Nephron (organoid): ENCODE measurements at regions not wholly inside any gene's neighbourhood (a gene's known extent, or its start where the extent isn't known, plus 50 kb on each side); places are given as distances from the start of the nearest gene placed in this dataset.
A peak's percentile ranks its signal among the peaks of the same experiment; 100 is the strongest.

Experiments used
- H3K27ac Mint-ChIP-seq, 3 experiments: 2 replicates each; pipeline ENCODE4 v1.8.0; 2020; ENCODE audit warnings: mixed read lengths in 3 of 3, mild to moderate bottlenecking in 2 of 3, moderate library complexity in 1 of 3
- H3K27me3 Mint-ChIP-seq: 2 replicates; pipeline ENCODE4 v1.8.0; 2021; ENCODE audit warnings: low read depth, mild to moderate bottlenecking, moderate library complexity, mixed read lengths
- H3K36me3 Mint-ChIP-seq: 2 replicates; pipeline ENCODE4 v1.8.0; 2020; ENCODE audit warnings: low read depth, mixed read lengths
- H3K4me1 Mint-ChIP-seq: 2 replicates; pipeline ENCODE4 v1.8.0; 2020; ENCODE audit warnings: mixed read lengths
- H3K4me3 Mint-ChIP-seq, 3 experiments: 2 replicates each; pipeline ENCODE4 v1.8.0; 2020; ENCODE audit warnings: mild to moderate bottlenecking in 3 of 3, mixed read lengths in 3 of 3, moderate library complexity in 2 of 3
- H3K9me3 Mint-ChIP-seq: 2 replicates; pipeline ENCODE4 v1.8.0; 2020; ENCODE audit warnings: mixed read lengths
- TF ChIP-seq, protein P1 (sequence below), 3 experiments: fragments of 200-600 bp; sonication (generic); IDR thresholded peaks; one replicate each; pipeline ENCODE4 v1.5.0; 2021; ENCODE audit warnings: antibody characterized with exemption in 3 of 3; ENCODE audit not compliant: unreplicated experiment in 3 of 3

DNA sequence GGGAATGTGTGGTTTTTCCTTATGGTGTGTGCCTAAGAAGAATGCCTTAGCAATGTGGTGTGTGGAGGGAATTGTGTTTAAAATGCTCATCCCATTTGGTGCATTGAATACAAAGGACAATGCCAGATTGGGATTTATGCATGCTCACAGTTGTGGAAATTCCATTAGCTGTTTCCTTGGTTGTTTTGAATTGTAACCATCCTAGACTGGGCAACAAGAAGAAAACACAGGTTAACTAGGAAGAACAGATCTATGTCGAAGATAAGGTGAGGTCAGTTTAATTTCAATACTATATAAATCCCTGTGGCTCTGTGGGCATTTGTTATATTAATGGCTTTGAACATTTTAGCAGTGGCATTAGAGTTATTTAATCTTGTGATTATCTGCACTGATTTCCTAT lies 266.8 kb downstream of the MAT2B start:
- no peaks in the 10 kb centered on the region for H3K36me3 Mint-ChIP-seq
- TF ChIP-seq, protein P1, sequence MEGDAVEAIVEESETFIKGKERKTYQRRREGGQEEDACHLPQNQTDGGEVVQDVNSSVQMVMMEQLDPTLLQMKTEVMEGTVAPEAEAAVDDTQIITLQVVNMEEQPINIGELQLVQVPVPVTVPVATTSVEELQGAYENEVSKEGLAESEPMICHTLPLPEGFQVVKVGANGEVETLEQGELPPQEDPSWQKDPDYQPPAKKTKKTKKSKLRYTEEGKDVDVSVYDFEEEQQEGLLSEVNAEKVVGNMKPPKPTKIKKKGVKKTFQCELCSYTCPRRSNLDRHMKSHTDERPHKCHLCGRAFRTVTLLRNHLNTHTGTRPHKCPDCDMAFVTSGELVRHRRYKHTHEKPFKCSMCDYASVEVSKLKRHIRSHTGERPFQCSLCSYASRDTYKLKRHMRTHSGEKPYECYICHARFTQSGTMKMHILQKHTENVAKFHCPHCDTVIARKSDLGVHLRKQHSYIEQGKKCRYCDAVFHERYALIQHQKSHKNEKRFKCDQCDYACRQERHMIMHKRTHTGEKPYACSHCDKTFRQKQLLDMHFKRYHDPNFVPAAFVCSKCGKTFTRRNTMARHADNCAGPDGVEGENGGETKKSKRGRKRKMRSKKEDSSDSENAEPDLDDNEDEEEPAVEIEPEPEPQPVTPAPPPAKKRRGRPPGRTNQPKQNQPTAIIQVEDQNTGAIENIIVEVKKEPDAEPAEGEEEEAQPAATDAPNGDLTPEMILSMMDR (IDR thresholded peaks at IDR 0.05; ENCODE audit: unreplicated experiment in 3 of 3): no peak
- no peaks in the 10 kb centered on the region for H3K9me3 Mint-ChIP-seq
- no peaks in the 10 kb centered on the region for H3K27me3 Mint-ChIP-seq
- peaks cover 26% of the 10 kb centered on the region for H3K4me1 Mint-ChIP-seq
- H3K4me3 Mint-ChIP-seq: no peak overlapping the region
- H3K27ac Mint-ChIP-seq: peak overlapping the region in 2 of 3 experiments; percentile 27 to 78

DNA sequence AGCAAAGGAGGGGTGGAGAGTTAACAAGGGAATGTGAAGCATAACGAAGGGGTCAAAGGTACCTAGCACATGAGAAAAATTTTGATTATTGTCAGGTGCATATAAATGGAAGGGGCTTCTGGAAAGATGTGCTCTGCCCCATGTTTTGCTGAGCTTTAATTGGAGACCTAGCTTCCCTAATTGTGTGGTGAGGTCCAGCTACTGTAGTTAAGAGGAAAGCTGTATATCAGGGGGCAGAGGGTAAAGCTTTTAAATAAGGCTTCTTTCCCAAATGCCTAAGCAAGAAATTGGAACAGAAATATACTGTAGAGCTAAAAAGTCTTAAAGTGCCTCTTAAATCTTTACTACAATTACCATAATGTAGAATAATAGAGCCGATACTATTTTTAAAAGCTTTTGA lies 267.2 kb downstream of the MAT2B start:
- Mint-ChIP-seq H3K27ac (peak overlapping the region in 1 of 3 experiments; percentile 27), H3K4me3 (no peak overlapping the region), H3K36me3 (no peaks in the 10 kb centered on the region), H3K4me1 (peaks cover 26% of the 10 kb centered on the region), H3K27me3 (no peaks in the 10 kb centered on the region), H3K9me3 (no peaks in the 10 kb centered on the region)
- TF ChIP-seq, protein P1 (IDR thresholded peaks at IDR 0.05; ENCODE audit: unreplicated experiment in 3 of 3): no peak

DNA sequence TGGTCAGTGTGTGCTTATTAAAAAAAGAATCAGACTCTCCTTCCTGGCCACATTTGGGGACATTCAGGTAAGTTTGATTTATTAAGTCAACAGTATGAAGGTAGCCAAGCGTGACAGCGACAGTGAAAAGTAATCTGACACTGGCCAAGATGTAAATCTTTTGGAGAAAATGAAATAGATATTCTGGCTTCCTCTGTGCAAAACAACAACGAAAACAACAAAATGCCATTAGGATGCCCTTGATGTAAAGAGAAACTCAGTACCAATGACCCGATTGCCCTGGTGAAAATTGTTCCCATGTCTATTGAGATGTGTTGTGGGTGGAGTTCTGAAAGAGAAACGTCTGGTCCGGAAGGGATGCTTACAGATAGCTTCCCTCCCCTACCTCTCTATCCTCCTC lies 267.8 kb downstream of the MAT2B start:
- peak overlapping the region in 1 of 3 experiments; percentile 27 for H3K4me3 Mint-ChIP-seq
- H3K36me3 Mint-ChIP-seq: no peaks in the 10 kb centered on the region
- TF ChIP-seq, protein P1 (IDR thresholded peaks at IDR 0.05; ENCODE audit: unreplicated experiment in 3 of 3): no peak
- H3K27ac Mint-ChIP-seq: peak overlapping the region in 2 of 3 experiments; percentile 0 to 46
- no peaks in the 10 kb centered on the region for H3K9me3 Mint-ChIP-seq
- H3K4me1 Mint-ChIP-seq: peaks cover 26% of the 10 kb centered on the region
- H3K27me3 Mint-ChIP-seq: no peaks in the 10 kb centered on the region

DNA sequence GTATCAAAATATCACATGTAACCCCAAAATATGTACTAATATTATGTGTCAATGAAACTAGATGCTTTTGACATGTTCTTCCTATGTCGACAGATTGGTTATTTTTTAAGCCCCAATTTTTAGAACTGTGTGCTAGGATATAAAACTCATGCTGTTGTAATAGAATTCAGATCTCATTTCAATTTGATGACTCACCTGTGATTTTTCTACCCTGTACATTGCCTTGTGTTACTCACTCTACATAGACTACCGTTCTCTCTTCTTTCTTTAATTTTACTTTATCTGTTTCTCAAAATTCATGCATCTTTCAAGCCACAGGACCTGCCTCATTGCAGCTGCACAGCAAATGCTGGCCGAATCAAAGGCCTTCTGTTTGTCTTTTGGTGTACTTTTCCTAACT lies 284.5 kb downstream of the MAT2B start:
- TF ChIP-seq, protein P1 (IDR thresholded peaks at IDR 0.05; ENCODE audit: unreplicated experiment in 3 of 3): no peak
- Mint-ChIP-seq H3K4me3 (no peak overlapping the region), H3K27ac (no peak overlapping the region), H3K4me1 (no peaks in the 10 kb centered on the region), H3K9me3 (no peaks in the 10 kb centered on the region), H3K36me3 (no peaks in the 10 kb centered on the region), H3K27me3 (no peaks in the 10 kb centered on the region)

DNA sequence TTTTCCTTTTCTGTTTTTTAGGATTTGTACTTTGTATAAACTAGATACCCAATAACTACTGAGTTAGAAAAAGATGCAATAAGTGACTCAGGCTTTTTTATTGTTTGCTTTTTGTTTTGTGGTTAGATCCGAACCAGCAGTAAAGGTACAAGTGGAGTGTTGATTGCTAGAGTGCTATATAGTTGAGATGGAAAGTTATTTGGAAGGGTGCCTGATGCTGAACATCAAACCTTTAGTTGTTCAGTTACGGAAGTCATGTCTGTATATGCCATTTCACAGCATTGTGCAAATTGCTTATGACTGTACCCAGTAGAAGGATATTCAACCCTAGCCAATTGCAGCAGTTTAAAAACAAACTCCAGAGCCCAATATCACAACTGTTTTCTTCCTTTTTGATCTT lies 285.1 kb downstream of the MAT2B start:
- H3K4me1 Mint-ChIP-seq: no peaks in the 10 kb centered on the region
- no peaks in the 10 kb centered on the region for H3K27me3 Mint-ChIP-seq
- no peak overlapping the region for H3K27ac Mint-ChIP-seq
- H3K36me3 Mint-ChIP-seq: no peaks in the 10 kb centered on the region
- H3K9me3 Mint-ChIP-seq: no peaks in the 10 kb centered on the region
- TF ChIP-seq, protein P1 (IDR thresholded peaks at IDR 0.05; ENCODE audit: unreplicated experiment in 3 of 3): no peak
- H3K4me3 Mint-ChIP-seq: no peak overlapping the region

DNA sequence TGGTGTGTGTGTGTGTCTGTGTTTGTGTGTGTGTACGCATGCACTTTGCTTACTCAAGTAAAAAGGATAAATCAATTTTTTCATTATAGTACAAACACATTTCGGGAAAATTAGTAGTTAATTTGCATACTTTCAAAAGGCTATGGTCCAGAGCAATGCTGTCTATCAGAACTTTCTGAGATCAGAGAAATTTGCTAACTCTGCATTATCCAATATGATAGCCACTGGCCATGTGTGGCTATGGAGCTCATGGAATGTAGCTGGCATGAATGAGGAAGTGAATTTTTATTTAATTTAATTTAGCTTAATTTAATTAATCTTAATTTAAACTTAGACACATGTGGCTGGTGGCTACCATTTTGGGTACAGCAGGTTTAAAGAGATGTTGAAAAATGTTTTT lies 289.6 kb downstream of the MAT2B start:
- TF ChIP-seq, protein P1 (IDR thresholded peaks at IDR 0.05; ENCODE audit: unreplicated experiment in 3 of 3): no peak
- no peaks in the 10 kb centered on the region for H3K9me3 Mint-ChIP-seq
- no peak overlapping the region for H3K27ac Mint-ChIP-seq
- no peaks in the 10 kb centered on the region for H3K27me3 Mint-ChIP-seq
- no peak overlapping the region for H3K4me3 Mint-ChIP-seq
- H3K4me1 Mint-ChIP-seq: no peaks in the 10 kb centered on the region
- no peaks in the 10 kb centered on the region for H3K36me3 Mint-ChIP-seq
